ENCODE measurements at regions not wholly inside any gene's neighbourhood (a gene's known extent, or its start where the extent isn't known, plus 50 kb on each side); places are given as distances from the start of the nearest gene placed in this dataset.

DNA sequence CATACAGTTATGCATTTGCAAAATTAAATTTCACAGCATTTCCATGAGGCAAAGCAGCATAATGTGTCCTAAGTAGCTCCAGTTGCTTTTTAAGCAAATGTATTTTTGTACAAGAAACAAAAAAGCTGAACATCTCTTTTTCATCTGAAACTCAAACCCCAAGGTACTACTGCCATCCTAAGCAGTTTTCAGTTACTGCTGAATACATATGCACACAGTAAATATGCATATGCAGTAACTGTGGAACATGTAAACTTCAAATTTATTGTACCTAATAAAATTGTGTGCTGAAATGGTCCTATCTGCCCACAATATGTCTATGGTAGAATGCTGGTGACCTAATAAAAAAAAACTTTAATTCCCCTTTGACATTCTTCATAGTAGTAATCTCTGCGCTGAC is 458.6 kb upstream of the INTU start:
- TF ChIP-seq POLR2A (IDR thresholded peaks at IDR 0.05) = no peak
- TF ChIP-seq, protein P1, sequence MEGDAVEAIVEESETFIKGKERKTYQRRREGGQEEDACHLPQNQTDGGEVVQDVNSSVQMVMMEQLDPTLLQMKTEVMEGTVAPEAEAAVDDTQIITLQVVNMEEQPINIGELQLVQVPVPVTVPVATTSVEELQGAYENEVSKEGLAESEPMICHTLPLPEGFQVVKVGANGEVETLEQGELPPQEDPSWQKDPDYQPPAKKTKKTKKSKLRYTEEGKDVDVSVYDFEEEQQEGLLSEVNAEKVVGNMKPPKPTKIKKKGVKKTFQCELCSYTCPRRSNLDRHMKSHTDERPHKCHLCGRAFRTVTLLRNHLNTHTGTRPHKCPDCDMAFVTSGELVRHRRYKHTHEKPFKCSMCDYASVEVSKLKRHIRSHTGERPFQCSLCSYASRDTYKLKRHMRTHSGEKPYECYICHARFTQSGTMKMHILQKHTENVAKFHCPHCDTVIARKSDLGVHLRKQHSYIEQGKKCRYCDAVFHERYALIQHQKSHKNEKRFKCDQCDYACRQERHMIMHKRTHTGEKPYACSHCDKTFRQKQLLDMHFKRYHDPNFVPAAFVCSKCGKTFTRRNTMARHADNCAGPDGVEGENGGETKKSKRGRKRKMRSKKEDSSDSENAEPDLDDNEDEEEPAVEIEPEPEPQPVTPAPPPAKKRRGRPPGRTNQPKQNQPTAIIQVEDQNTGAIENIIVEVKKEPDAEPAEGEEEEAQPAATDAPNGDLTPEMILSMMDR (IDR thresholded peaks at IDR 0.05) = no peak

All from Peyer's patch (tissue), 4 donors.